Psoas muscle (tissue), 7 donors: ENCODE measurements at regions not wholly inside any gene's neighbourhood (a gene's known extent, or its start where the extent isn't known, plus 50 kb on each side); places are given as distances from the start of the nearest gene placed in this dataset.

Experiments used
- ATAC-seq, 4 donors: fragments of 200-7000 bp; cut with Tn5 transposase; one replicate each; pipeline ENCODE4 v1.9.1; 2020; ENCODE audit warnings: moderate library complexity in 3 of 4, mild to moderate bottlenecking in 2 of 4
- DNase-seq, 2 donors: peaks; one replicate each; pipeline ENCODE4 v3.0.0-alpha.2; 2020
- H3K27ac ChIP-seq: fragments of 200-600 bp; one replicate; pipeline ENCODE4 v1.8.0; 2022
- H3K27me3 ChIP-seq, 3 donors: fragments of 200-600 bp in 1 of 3; one replicate each; pipeline versions ENCODE4 v1.6.1 to v1.8.0; 2013 to 2022; ENCODE audit warnings: low read length in 2 of 3, mild to moderate bottlenecking in 2 of 3, moderate library complexity in 1 of 3; ENCODE audit not compliant: insufficient read depth in 3 of 3
- H3K36me3 ChIP-seq, 2 donors: fragments of 200-600 bp in 1 of 2; one replicate each; pipeline versions ENCODE4 v1.6.1 to v1.8.0; 2013 to 2022; ENCODE audit warnings: low read depth in 1 of 2, mild to moderate bottlenecking in 1 of 2, moderate library complexity in 1 of 2; ENCODE audit not compliant: insufficient read depth in 1 of 2
- H3K4me1 ChIP-seq: fragments of 200-600 bp; one replicate; pipeline ENCODE4 v1.8.0; 2022
- H3K4me3 ChIP-seq: fragments of 200-600 bp; one replicate; pipeline ENCODE4 v1.8.0; 2022; ENCODE audit warnings: mild to moderate bottlenecking
- H3K9me3 ChIP-seq: fragments of 200-600 bp; one replicate; pipeline ENCODE4 v1.8.0; 2022
- WGBS, 3 donors: extraction: QIAGEN DNeasy Blood & Tissue Kit; methylation state at CpG; one replicate each; pipeline versions ENCODE4 v1.1.6 to v1.1.7; 2013; 5-methylcytosine and 5-hydroxymethylcytosine counted together
- intact Hi-C, 2 donors: fragments of 100-400 bp; cut with DNase I; formaldehyde crosslinking; loops; one replicate each; pipeline versions ENCODE4 v1.11.0 to v1.14.2; 2022
- TF ChIP-seq, protein P1 (sequence below): fragments of 200-600 bp; IDR thresholded peaks from one replicate; pipeline ENCODE4 v1.8.0; 2022; ENCODE audit warnings: antibody characterized with exemption
- donor health status: healthy with polysubstance abuse.
- donor health status: DM: no; HTN: no; CAD: no; lungs with moderate emphysema.
- donor health status: Bipolar disorder and iron deficiency.
- donor health status: healthy.
- donor health status: DM: yes; HTN: yes; CAD: no.
- donor health status: DM: no; HTN: no; CAD: no.
- donor health status: DM: yes; HTN: yes; CAD: no.

DNA sequence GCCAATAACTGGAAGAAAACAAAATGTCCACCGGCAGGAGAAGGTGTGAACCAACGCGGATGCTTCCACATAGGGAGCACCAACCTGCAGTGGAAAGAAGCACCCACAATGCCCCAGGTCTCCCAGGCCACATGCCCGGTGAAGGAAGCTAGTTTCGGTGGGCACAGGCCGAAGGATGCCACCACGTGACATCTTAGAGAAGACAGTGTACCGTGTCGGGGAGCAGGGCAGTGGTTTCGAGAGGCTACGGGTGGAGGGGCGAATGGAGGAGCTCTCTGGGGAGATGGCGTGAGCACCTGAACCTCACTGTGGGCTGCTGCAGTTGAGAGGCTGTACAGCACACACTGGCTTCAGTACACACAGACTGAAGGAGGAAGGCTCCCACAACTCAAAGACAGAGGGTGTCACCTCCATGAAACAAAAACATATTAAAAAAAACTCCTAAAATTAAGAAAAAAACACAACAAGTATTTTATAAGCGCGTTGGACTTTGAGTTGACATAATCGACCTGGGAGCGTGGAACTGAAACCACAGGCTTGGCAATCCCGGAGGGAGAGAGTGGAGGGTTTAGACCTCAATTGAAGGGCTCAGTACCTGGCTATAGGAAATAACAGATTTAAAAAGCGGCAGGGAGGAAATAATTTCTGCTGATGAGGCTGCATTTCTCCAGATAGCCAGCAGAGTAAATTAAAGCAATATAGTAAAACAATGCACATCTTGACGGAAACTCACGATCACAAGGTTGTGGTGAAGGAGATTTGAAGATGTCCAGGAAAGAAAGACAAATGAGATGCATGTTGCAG, 160.1 kb downstream of the RTP5 start:
- 86 to 90% (median 89%) methylated on average over 21 of the region's 21 CpGs for WGBS, 3 donors
- intact Hi-C loops, result no loop called here
- DNase-seq (peak in 1 of 2 donors; percentile 28), ATAC-seq (no peak)
- Histone ChIP-seq H3K36me3 (no peaks in the 10 kb centered on the region), H3K9me3 (no peaks in the 10 kb centered on the region), H3K27me3 (peaks cover 0 to 51% (median 7%) of the 10 kb centered on the region in 3 donors), H3K4me1 (no peaks in the 10 kb centered on the region), H3K27ac (no peak overlapping the region), H3K4me3 (no peak overlapping the region)
- TF ChIP-seq, protein P1, sequence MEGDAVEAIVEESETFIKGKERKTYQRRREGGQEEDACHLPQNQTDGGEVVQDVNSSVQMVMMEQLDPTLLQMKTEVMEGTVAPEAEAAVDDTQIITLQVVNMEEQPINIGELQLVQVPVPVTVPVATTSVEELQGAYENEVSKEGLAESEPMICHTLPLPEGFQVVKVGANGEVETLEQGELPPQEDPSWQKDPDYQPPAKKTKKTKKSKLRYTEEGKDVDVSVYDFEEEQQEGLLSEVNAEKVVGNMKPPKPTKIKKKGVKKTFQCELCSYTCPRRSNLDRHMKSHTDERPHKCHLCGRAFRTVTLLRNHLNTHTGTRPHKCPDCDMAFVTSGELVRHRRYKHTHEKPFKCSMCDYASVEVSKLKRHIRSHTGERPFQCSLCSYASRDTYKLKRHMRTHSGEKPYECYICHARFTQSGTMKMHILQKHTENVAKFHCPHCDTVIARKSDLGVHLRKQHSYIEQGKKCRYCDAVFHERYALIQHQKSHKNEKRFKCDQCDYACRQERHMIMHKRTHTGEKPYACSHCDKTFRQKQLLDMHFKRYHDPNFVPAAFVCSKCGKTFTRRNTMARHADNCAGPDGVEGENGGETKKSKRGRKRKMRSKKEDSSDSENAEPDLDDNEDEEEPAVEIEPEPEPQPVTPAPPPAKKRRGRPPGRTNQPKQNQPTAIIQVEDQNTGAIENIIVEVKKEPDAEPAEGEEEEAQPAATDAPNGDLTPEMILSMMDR, result no peak

DNA sequence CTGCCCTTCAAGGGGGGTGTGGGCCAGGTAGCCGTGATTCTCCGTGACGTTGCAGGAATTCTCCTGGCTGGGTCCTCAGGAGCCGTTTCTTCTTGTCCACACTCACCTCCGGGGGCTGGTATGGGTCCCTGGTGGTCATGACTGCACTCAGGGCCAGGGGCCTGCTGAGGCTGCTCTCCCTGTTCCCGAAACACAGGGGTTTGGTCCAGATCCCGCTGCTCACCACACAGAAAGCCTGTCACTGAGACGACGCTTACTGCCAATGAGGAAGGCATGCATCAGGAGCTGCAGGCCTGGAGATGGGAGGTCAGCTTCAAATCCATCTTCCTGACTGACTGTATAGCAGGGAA, 160.7 kb downstream of the RTP5 start:
- Histone ChIP-seq H3K27me3 (peaks cover 0 to 48% (median 7%) of the 10 kb centered on the region in 3 donors), H3K36me3 (no peaks in the 10 kb centered on the region), H3K27ac (no peak overlapping the region), H3K9me3 (no peaks in the 10 kb centered on the region), H3K4me3 (no peak overlapping the region), H3K4me1 (no peaks in the 10 kb centered on the region)
- DNase-seq (peak in 1 of 2 donors; percentile 23), ATAC-seq (no peak)
- TF ChIP-seq, protein P1, result no peak
- intact Hi-C loops, result no loop called here
- WGBS, 3 donors, result 83 to 88% (median 86%) methylated on average over 9 of the region's 9 CpGs

DNA sequence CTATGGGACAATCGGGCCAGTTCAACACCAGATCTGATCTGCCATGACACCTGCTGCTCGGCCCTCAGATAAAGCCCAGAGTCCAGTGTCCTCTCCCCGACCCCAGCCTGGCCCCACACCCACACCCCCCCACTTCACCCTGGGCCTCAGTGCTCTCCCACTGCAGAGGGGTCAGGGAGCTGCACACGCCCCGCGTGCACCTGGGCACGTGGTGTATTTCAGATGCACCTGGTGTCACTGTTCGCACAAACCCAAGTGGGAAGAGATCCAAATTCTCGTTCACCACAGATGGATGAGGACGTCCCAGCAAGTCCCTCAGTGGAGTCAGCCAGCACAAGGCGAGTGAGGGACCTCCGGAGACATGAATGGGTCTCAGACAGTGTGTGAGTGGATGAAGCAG, 161.3 kb downstream of the RTP5 start:
- ATAC-seq, result no peak
- WGBS, 3 donors, result 55 to 66% (median 64%) methylated on average over 9 to 12 of the region's 12 CpGs
- H3K9me3 ChIP-seq, result no peaks in the 10 kb centered on the region
- peak in 1 of 2 donors; percentile 23 for DNase-seq
- H3K4me1 ChIP-seq, result no peaks in the 10 kb centered on the region
- no peak overlapping the region for H3K4me3 ChIP-seq
- TF ChIP-seq, protein P1, result no peak
- H3K27me3 ChIP-seq, result peaks cover 0 to 44% (median 7%) of the 10 kb centered on the region in 3 donors
- intact Hi-C loops, result no loop called here
- H3K36me3 ChIP-seq, result no peaks in the 10 kb centered on the region
- H3K27ac ChIP-seq, result no peak overlapping the region

DNA sequence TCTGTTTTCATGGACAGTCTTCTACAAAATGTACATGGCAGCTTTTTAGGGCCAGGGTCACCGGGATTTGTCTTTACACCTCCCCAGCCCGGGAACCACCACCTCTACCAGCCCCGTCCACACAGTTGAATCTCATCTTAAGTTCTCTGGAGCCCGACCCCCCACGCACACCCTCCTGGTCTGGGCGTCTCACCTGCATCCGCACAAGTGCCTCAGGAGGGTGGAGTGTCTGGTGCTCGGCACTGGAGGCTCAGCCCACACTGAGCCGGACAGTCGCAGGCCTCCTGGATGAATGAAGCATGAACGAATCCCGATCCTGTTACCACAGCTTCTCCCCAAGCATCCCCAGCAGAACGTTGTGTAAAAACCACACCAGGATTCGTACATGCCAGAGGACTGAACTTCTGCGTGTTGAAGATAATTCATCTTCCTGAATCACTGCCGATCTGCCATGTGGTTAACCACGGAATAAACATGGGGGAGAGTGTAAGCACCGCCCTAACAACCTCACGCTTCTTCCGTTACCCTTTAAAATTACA, 162.0 kb downstream of the RTP5 start:
- no peaks in the 10 kb centered on the region for H3K36me3 ChIP-seq
- H3K27me3 ChIP-seq, result peaks cover 0 to 37% (median 7%) of the 10 kb centered on the region in 3 donors
- WGBS, 3 donors, result 67 to 74% (median 68%) methylated on average over 20 of the region's 20 CpGs
- H3K4me3 ChIP-seq, result no peak overlapping the region
- no peaks in the 10 kb centered on the region for H3K9me3 ChIP-seq
- peak in 1 of 2 donors; percentile 23 for DNase-seq
- H3K27ac ChIP-seq, result no peak overlapping the region
- no peaks in the 10 kb centered on the region for H3K4me1 ChIP-seq
- no peak for ATAC-seq
- intact Hi-C loops, result no loop called here
- TF ChIP-seq, protein P1, result no peak
